CD8-positive, alpha-beta memory T cell (primary cell): ENCODE measurements at regions not wholly inside any gene's neighbourhood (a gene's known extent, or its start where the extent isn't known, plus 50 kb on each side); places are given as distances from the start of the nearest gene placed in this dataset.

Experiments used
- CTCF ChIA-PET: fragments of 350-600 bp; sonication (Branson Sonifier 250); formaldehyde crosslinking; loops from one replicate; lab custom pipeline; 2021; ENCODE audit warnings: antibody characterized with exemption; lab: Charles Lee
- POLR2A ChIA-PET: fragments of 350-600 bp; sonication (Branson Sonifier 250); formaldehyde crosslinking; loops from one replicate; lab custom pipeline; 2021; ENCODE audit warnings: antibody characterized with exemption; lab: Charles Lee
- DNase-seq, 5 donors: peaks; one replicate each; pipeline versions ENCODE4 v3.0.0 to v3.0.0-alpha.2; 2020 to 2022; ENCODE audit warnings: mixed read lengths in 1 of 5
- H3K27ac ChIP-seq: one replicate; pipeline ENCODE4 v1.7.0; 2013; ENCODE audit warnings: low read depth, mild to moderate bottlenecking, low read length, moderate library complexity
- H3K27me3 ChIP-seq: 2 replicates; pipeline ENCODE4 v1.7.0; 2013; ENCODE audit warnings: low read length, mild to moderate bottlenecking; ENCODE audit not compliant: insufficient read depth, poor library complexity, severe bottlenecking
- H3K36me3 ChIP-seq: 2 replicates; pipeline ENCODE4 v1.7.0; 2013; ENCODE audit warnings: mild to moderate bottlenecking, low read length, moderate library complexity; ENCODE audit not compliant: insufficient read depth
- H3K4me1 ChIP-seq: 2 replicates; pipeline ENCODE4 v1.7.0; 2013; ENCODE audit warnings: mild to moderate bottlenecking, low read length, moderate library complexity; ENCODE audit not compliant: insufficient read depth
- H3K4me3 ChIP-seq: 2 replicates; pipeline ENCODE4 v1.7.0; 2013; ENCODE audit warnings: mild to moderate bottlenecking, low read length
- H3K9me3 ChIP-seq: 2 replicates; pipeline ENCODE4 v1.7.0; 2013; ENCODE audit warnings: mild to moderate bottlenecking, low read length
- H3K27ac Mint-ChIP-seq, 8 donors: one replicate each; pipeline ENCODE4 v1.8.0; 2020 to 2021; ENCODE audit warnings: mixed read lengths in 8 of 8, mild to moderate bottlenecking in 6 of 8, inconsistent platforms in 3 of 8, moderate library complexity in 3 of 8
- H3K27me3 Mint-ChIP-seq, 2 donors: one replicate each; pipeline ENCODE4 v1.8.0; 2020 to 2021; ENCODE audit warnings: mixed read lengths in 2 of 2, mild to moderate bottlenecking in 1 of 2, moderate library complexity in 1 of 2
- H3K36me3 Mint-ChIP-seq, 3 donors: one replicate each; pipeline ENCODE4 v1.8.0; 2020 to 2021; ENCODE audit warnings: mixed read lengths in 3 of 3, inconsistent platforms in 1 of 3, mild to moderate bottlenecking in 1 of 3
- H3K4me1 Mint-ChIP-seq, 3 donors: one replicate each; pipeline ENCODE4 v1.8.0; 2020 to 2021; ENCODE audit warnings: mixed read lengths in 3 of 3, inconsistent platforms in 1 of 3, mild to moderate bottlenecking in 1 of 3
- H3K4me3 Mint-ChIP-seq, 7 donors: one replicate each; pipeline ENCODE4 v1.8.0; 2020 to 2021; ENCODE audit warnings: mixed read lengths in 7 of 7, mild to moderate bottlenecking in 6 of 7, moderate library complexity in 4 of 7, inconsistent platforms in 2 of 7
- H3K9me3 Mint-ChIP-seq, 5 donors: one replicate each; pipeline ENCODE4 v1.8.0; 2020 to 2022; ENCODE audit warnings: mixed read lengths in 5 of 5, mild to moderate bottlenecking in 3 of 5, moderate library complexity in 2 of 5, inconsistent platforms in 1 of 5

- Histone ChIP-seq H3K4me3 (no peak overlapping the region), H3K4me1 (no peaks in the 10 kb centered on the region), H3K9me3 (no peaks in the 10 kb centered on the region), H3K27ac (no peak overlapping the region), H3K36me3 (no peaks in the 10 kb centered on the region), H3K27me3 (no peaks in the 10 kb centered on the region)
- Mint-ChIP-seq H3K4me1 (no peaks in the 10 kb centered on the region), H3K27ac (peak overlapping the region in 1 of 8 donors; percentile 76), H3K4me3 (peak overlapping the region in 1 of 7 donors; percentile 54), H3K9me3 (peaks cover 4 to 12% (median 11%) of the 10 kb centered on the region in 5 donors), H3K27me3 (peaks cover 4 to 9% of the 10 kb centered on the region in 2 donors), H3K36me3 (no peaks in the 10 kb centered on the region)
- CTCF ChIA-PET = no interaction called here
- no peak for DNase-seq
- POLR2A ChIA-PET = no interaction called here
Observed at GRCh38 chr6:167578371-167578901, 248.3 kb upstream of the AFDN start.

- Histone ChIP-seq H3K4me3 (no peak overlapping the region), H3K27me3 (no peaks in the 10 kb centered on the region), H3K9me3 (no peaks in the 10 kb centered on the region), H3K4me1 (no peaks in the 10 kb centered on the region), H3K27ac (no peak overlapping the region), H3K36me3 (no peaks in the 10 kb centered on the region)
- H3K4me3 Mint-ChIP-seq = no peak overlapping the region
- CTCF ChIA-PET = no interaction called here
- no peak overlapping the region for H3K27ac Mint-ChIP-seq
- POLR2A ChIA-PET = no interaction called here
- H3K4me1 Mint-ChIP-seq = no peaks in the 10 kb centered on the region
- DNase-seq = no peak
- H3K36me3 Mint-ChIP-seq = no peaks in the 10 kb centered on the region
- H3K27me3 Mint-ChIP-seq = peaks cover 5 to 9% of the 10 kb centered on the region in 2 donors
- H3K9me3 Mint-ChIP-seq = peaks cover 4 to 16% (median 11%) of the 10 kb centered on the region in 5 donors
Observed at GRCh38 chr6:167579806-167580618, 246.7 kb upstream of the AFDN start.

GRCh38 chr6:167580619-167580911 lies 246.1 kb upstream of the AFDN start:
- H3K4me3 ChIP-seq = no peak overlapping the region
- no peak overlapping the region for H3K27ac ChIP-seq
- Mint-ChIP-seq H3K27me3 (peaks cover 5 to 9% of the 10 kb centered on the region in 2 donors), H3K36me3 (no peaks in the 10 kb centered on the region), H3K9me3 (peaks cover 5 to 16% (median 11%) of the 10 kb centered on the region in 5 donors), H3K4me1 (no peaks in the 10 kb centered on the region), H3K4me3 (no peak overlapping the region), H3K27ac (no peak overlapping the region)
- no peaks in the 10 kb centered on the region for H3K9me3 ChIP-seq
- H3K27me3 ChIP-seq = no peaks in the 10 kb centered on the region
- no peaks in the 10 kb centered on the region for H3K4me1 ChIP-seq
- H3K36me3 ChIP-seq = no peaks in the 10 kb centered on the region
- CTCF ChIA-PET = no interaction called here
- DNase-seq = no peak
- POLR2A ChIA-PET = no interaction called here

DNA sequence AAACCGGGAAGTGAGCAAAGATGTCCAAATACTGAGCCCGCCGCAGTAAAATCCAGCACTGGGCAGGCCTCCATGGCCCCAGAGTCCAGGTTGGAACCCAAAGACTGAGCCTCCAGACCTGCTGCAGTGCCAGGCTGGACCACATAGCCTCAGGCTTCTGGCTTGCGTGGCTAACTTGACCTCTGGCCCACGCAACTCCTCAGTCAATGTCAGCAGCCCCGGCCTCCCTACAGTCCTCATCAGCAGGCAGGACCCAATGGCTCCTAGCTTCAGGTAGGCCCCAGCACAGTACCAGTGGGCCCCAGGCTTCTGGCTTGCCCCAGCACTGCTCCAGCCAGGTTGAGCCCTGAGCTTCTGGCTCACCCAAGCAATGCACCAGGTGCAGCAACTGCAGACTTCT lies 245.1 kb upstream of the AFDN start:
- peaks cover 5 to 9% of the 10 kb centered on the region in 2 donors for H3K27me3 Mint-ChIP-seq
- Histone ChIP-seq H3K27me3 (no peaks in the 10 kb centered on the region), H3K36me3 (no peaks in the 10 kb centered on the region), H3K27ac (no peak overlapping the region), H3K9me3 (no peaks in the 10 kb centered on the region), H3K4me3 (no peak overlapping the region), H3K4me1 (no peaks in the 10 kb centered on the region)
- no peaks in the 10 kb centered on the region for H3K36me3 Mint-ChIP-seq
- H3K27ac Mint-ChIP-seq = no peak overlapping the region
- H3K4me1 Mint-ChIP-seq = no peaks in the 10 kb centered on the region
- peaks cover 5 to 16% (median 11%) of the 10 kb centered on the region in 5 donors for H3K9me3 Mint-ChIP-seq
- ChIA-PET POLR2A (no interaction called here), CTCF (no interaction called here)
- no peak overlapping the region for H3K4me3 Mint-ChIP-seq
- DNase-seq = no peak

GRCh38 chr6:167583412-167583811 lies 243.3 kb upstream of the AFDN start:
- peaks cover 8 to 18% (median 13%) of the 10 kb centered on the region in 5 donors for H3K9me3 Mint-ChIP-seq
- CTCF ChIA-PET = no interaction called here
- no peaks in the 10 kb centered on the region for H3K4me1 ChIP-seq

DNA sequence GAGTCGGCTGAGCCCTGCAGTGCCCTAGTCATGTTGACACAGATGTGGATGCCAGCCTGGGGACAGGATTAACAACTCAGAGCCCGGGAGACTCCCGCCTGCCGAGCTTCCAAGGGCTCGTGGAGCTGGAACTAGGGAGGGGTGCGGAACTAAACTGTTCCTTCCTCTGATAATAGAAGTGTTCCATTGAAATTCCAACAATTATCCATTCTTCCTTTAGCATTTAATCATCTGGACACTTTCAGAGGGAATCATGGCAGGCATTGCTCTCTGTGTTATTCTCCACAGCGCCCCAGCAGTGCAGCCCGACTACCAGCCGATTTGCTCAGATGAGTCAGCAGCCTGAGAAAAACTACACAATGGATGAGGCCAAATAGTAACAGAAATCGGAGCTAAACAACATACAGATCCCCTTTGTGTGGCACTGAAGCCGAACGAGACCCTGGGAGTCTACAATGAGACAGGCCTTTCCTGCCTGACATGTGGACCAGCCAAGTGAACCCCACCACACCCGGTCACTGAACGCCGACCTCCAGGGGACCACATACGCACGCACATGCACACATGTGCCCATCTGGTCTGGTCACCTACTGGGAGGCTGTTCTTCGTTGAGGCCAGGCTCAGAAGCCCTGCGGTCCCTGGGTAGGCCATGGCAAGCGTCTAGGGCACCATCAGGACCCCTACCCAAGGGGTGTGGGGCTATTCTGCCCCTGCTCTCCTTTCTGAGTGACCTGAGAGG lies 238.4 kb upstream of the AFDN start:
- H3K36me3 Mint-ChIP-seq = no peaks in the 10 kb centered on the region
- Histone ChIP-seq H3K4me1 (no peaks in the 10 kb centered on the region), H3K36me3 (no peaks in the 10 kb centered on the region), H3K27me3 (no peaks in the 10 kb centered on the region), H3K9me3 (no peaks in the 10 kb centered on the region), H3K4me3 (no peak overlapping the region), H3K27ac (no peak overlapping the region)
- H3K27me3 Mint-ChIP-seq = peaks cover 0 to 2% of the 10 kb centered on the region in 2 donors
- no peak overlapping the region for H3K27ac Mint-ChIP-seq
- no peaks in the 10 kb centered on the region for H3K4me1 Mint-ChIP-seq
- CTCF ChIA-PET = no interaction called here
- H3K9me3 Mint-ChIP-seq = peaks cover under 1 to 12% (median 7%) of the 10 kb centered on the region in 5 donors
- no peak for DNase-seq
- H3K4me3 Mint-ChIP-seq = no peak overlapping the region
- POLR2A ChIA-PET = no interaction called here

More at GRCh38 chr6:167583412-167583811, 243.3 kb upstream of the AFDN start:
- H3K9me3 ChIP-seq = no peaks in the 10 kb centered on the region
- H3K4me3 ChIP-seq = no peak overlapping the region
- H3K27me3 ChIP-seq = no peaks in the 10 kb centered on the region
- POLR2A ChIA-PET = no interaction called here
- no peak overlapping the region for H3K27ac ChIP-seq
- DNase-seq = no peak
- Mint-ChIP-seq H3K27me3 (peaks cover 5 to 6% of the 10 kb centered on the region in 2 donors), H3K27ac (no peak overlapping the region), H3K36me3 (no peaks in the 10 kb centered on the region), H3K4me3 (no peak overlapping the region), H3K4me1 (no peaks in the 10 kb centered on the region)
- no peaks in the 10 kb centered on the region for H3K36me3 ChIP-seq

DNA sequence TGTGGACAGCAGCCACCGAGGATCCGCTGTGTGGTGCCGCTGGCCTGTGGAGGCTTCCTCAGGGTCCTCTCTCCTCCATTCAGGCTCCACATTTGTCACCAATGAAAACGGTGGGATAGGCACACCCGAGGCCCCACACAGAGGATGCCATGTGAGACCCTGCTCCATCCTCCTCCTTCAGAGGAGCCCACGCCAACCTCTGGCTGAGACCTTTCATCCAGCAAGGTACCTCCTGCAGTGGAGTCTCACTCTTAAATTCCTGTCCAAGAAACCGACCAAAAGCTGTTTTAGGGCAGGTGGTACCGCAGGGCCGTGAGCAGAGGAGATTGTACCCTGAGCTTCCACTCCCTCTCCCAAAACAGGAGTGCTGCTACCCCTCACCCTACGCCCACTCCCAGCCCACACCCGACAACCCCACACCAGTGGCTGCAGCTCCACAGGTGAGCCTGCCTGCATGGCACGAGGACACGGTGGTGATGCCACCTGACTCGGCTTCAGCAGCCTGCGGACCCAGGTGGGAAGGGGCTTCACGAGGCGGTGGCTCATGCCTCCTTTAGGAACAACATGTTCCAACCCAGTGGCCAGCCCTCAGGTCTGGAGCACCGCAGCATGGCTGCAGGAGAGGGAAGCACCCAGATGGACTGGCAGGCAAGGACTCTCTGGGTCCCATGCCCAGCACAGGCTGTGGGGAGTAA lies 237.6 kb upstream of the AFDN start:
- Mint-ChIP-seq H3K36me3 (no peaks in the 10 kb centered on the region), H3K27me3 (no peaks in the 10 kb centered on the region), H3K27ac (no peak overlapping the region), H3K4me3 (no peak overlapping the region), H3K4me1 (no peaks in the 10 kb centered on the region), H3K9me3 (peaks cover 0 to 12% (median 5%) of the 10 kb centered on the region in 5 donors)
- Histone ChIP-seq H3K27me3 (no peaks in the 10 kb centered on the region), H3K4me3 (no peak overlapping the region), H3K4me1 (no peaks in the 10 kb centered on the region), H3K9me3 (no peaks in the 10 kb centered on the region), H3K27ac (no peak overlapping the region), H3K36me3 (no peaks in the 10 kb centered on the region)
- CTCF ChIA-PET = no interaction called here
- POLR2A ChIA-PET = no interaction called here
- DNase-seq = no peak

DNA sequence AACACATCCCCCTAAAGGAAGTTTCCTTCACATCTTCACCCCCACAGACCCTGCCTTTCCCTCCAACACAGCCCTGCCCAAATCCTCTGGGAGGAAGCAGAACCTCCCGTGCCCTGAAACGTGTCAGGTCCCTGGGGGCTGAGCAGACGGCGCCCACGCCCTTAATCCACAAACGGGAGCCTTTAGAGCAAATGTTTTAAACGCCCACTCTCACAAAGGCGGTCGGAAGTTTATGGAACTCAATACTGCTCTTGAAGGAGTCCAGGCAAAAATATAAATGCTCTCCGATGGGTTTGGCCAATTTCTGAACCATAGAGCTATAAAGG lies 237.1 kb upstream of the AFDN start:
- Histone ChIP-seq H3K4me3 (no peak overlapping the region), H3K9me3 (no peaks in the 10 kb centered on the region), H3K27ac (no peak overlapping the region), H3K27me3 (no peaks in the 10 kb centered on the region), H3K36me3 (no peaks in the 10 kb centered on the region), H3K4me1 (no peaks in the 10 kb centered on the region)
- no peak overlapping the region for H3K4me3 Mint-ChIP-seq
- no peaks in the 10 kb centered on the region for H3K36me3 Mint-ChIP-seq
- ChIA-PET POLR2A (no interaction called here), CTCF (no interaction called here)
- no peaks in the 10 kb centered on the region for H3K4me1 Mint-ChIP-seq
- peaks cover 0 to 12% (median 5%) of the 10 kb centered on the region in 5 donors for H3K9me3 Mint-ChIP-seq
- no peaks in the 10 kb centered on the region for H3K27me3 Mint-ChIP-seq
- no peak for DNase-seq
- H3K27ac Mint-ChIP-seq = no peak overlapping the region
